ENCODE measurements at regions not wholly inside any gene's neighbourhood (a gene's known extent, or its start where the extent isn't known, plus 50 kb on each side); places are given as distances from the start of the nearest gene placed in this dataset.

- H3K27ac ChIP-seq (ENCODE audit: low read length) = no peak overlapping the region
- H3K9me3 ChIP-seq (replicated peaks; ENCODE audit: control insufficient read depth, low read depth, low read length) = peaks cover 3% of the 10 kb centered on the region
- peaks cover 29% of the 10 kb centered on the region for H3K27me3 ChIP-seq (ENCODE audit: control insufficient read depth, insufficient read depth, low read length)
- 40% methylated on average over 11 of the region's 12 CpGs for WGBS (ENCODE audit: insufficient coverage)
- H3K4me3 ChIP-seq (ENCODE audit: low read length) = no peak overlapping the region
- peaks cover 10% of the 10 kb centered on the region for H3K4me1 ChIP-seq (ENCODE audit: control insufficient read depth, insufficient read depth, low read length)
- DNase-seq = no peak
- H3K36me3 ChIP-seq (ENCODE audit: control insufficient read depth, insufficient read depth, low read length) = no peaks in the 10 kb centered on the region
Observed at GRCh38 chr3:128556907-128557306, 63.9 kb upstream of the GATA2 start.

- H3K36me3 ChIP-seq (ENCODE audit: control insufficient read depth, insufficient read depth, low read length) = no peaks in the 10 kb centered on the region
- H3K4me1 ChIP-seq (ENCODE audit: control insufficient read depth, insufficient read depth, low read length) = peaks cover 10% of the 10 kb centered on the region
- no peak overlapping the region for H3K4me3 ChIP-seq (ENCODE audit: low read length)
- 85% methylated on average over 9 of the region's 10 CpGs for WGBS (ENCODE audit: insufficient coverage)
- peaks cover 3% of the 10 kb centered on the region for H3K9me3 ChIP-seq (replicated peaks; ENCODE audit: control insufficient read depth, low read depth, low read length)
- peaks cover 29% of the 10 kb centered on the region for H3K27me3 ChIP-seq (ENCODE audit: control insufficient read depth, insufficient read depth, low read length)
- peak overlapping the region; percentile 24 for H3K27ac ChIP-seq (ENCODE audit: low read length)
- DNase-seq = no peak
Observed at GRCh38 chr3:128556384-128556783, 63.4 kb upstream of the GATA2 start.

DNA sequence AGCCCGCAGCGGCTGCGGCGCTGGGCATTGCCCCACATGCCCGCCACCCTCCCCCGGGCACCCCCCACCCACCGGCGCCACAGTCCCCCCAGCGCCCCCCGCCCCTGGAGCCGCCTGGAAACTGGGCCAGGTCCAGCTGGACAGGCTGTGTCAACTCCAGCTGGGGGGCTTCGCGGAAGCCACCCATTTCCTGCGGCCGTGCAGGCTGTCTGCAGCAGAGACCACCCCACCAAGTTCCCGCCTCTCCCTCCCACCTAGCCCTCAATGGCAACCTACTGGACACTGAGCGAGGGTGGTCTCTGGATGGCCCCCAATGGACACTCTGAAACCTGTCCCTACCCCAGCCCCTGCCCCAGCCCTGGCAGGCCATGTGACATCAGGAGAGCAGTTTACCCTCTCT lies 62.8 kb upstream of the GATA2 start:
- Histone ChIP-seq H3K4me1 (ENCODE audit: control insufficient read depth, insufficient read depth, low read length) (peaks cover 10% of the 10 kb centered on the region), H3K4me3 (ENCODE audit: low read length) (no peak overlapping the region), H3K9me3 (replicated peaks; ENCODE audit: control insufficient read depth, low read depth, low read length) (peaks cover 3% of the 10 kb centered on the region), H3K27ac (ENCODE audit: low read length) (peak overlapping the region; percentile 24), H3K36me3 (ENCODE audit: control insufficient read depth, insufficient read depth, low read length) (no peaks in the 10 kb centered on the region), H3K27me3 (ENCODE audit: control insufficient read depth, insufficient read depth, low read length) (peaks cover 27% of the 10 kb centered on the region)
- no peak for DNase-seq
- 26% methylated on average over 6 of the region's 17 CpGs for WGBS (ENCODE audit: insufficient coverage)

- H3K36me3 ChIP-seq (ENCODE audit: control insufficient read depth, insufficient read depth, low read length) = no peaks in the 10 kb centered on the region
- H3K27ac ChIP-seq (ENCODE audit: low read length) = peak overlapping the region; percentile 42
- H3K4me1 ChIP-seq (ENCODE audit: control insufficient read depth, insufficient read depth, low read length) = peaks cover 10% of the 10 kb centered on the region
- H3K4me3 ChIP-seq (ENCODE audit: low read length) = no peak overlapping the region
- peaks cover 3% of the 10 kb centered on the region for H3K9me3 ChIP-seq (replicated peaks; ENCODE audit: control insufficient read depth, low read depth, low read length)
- H3K27me3 ChIP-seq (ENCODE audit: control insufficient read depth, insufficient read depth, low read length) = peaks cover 25% of the 10 kb centered on the region
- DNase-seq = peak; percentile 31
- 3% methylated on average over 63 of the region's 68 CpGs for WGBS (ENCODE audit: insufficient coverage)
Observed at GRCh38 chr3:128555098-128555825, 62.3 kb upstream of the GATA2 start.

DNA sequence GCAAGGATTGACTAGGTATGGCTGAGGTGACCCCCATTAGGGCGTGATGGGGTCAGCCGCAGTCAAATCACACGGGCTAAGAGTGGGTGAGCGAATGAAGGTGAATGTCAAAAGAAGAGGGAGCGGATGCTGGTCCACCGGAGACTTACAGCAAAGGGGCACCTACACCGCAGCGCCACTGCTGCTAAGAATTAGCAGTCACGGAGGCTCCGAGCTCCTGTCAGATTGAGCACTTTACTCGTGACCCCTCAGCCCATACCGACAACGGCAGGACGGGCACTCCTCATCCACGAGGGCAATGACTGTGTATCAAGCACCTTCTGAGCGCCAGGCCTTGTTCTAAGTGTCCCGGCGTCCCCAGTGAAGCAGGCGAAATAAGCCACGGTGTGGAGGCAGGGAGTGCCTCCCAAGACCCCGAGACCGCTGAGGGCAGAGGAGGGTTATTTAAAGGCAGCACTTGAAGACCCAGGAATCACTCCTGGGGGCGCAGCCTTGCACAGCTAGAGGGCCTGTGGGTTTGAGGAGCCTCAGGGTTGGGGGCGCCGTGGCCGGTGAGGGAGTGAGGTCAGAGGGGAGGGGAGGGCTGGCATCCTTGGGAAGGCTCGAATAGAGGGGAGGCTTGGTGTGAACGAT lies 61.6 kb upstream of the GATA2 start:
- no peak for DNase-seq
- Histone ChIP-seq H3K4me1 (ENCODE audit: control insufficient read depth, insufficient read depth, low read length) (peaks cover 12% of the 10 kb centered on the region), H3K27ac (ENCODE audit: low read length) (peak overlapping the region; percentile 21), H3K27me3 (ENCODE audit: control insufficient read depth, insufficient read depth, low read length) (peaks cover 25% of the 10 kb centered on the region), H3K9me3 (replicated peaks; ENCODE audit: control insufficient read depth, low read depth, low read length) (peaks cover 3% of the 10 kb centered on the region), H3K4me3 (ENCODE audit: low read length) (no peak overlapping the region), H3K36me3 (ENCODE audit: control insufficient read depth, insufficient read depth, low read length) (no peaks in the 10 kb centered on the region)
- WGBS (ENCODE audit: insufficient coverage) = 72% methylated on average over 28 of the region's 28 CpGs

- Histone ChIP-seq H3K9me3 (replicated peaks; ENCODE audit: control insufficient read depth, low read depth, low read length) (peaks cover 3% of the 10 kb centered on the region), H3K4me1 (ENCODE audit: control insufficient read depth, insufficient read depth, low read length) (peaks cover 16% of the 10 kb centered on the region), H3K27me3 (ENCODE audit: control insufficient read depth, insufficient read depth, low read length) (peaks cover 25% of the 10 kb centered on the region), H3K27ac (ENCODE audit: low read length) (no peak overlapping the region), H3K36me3 (ENCODE audit: control insufficient read depth, insufficient read depth, low read length) (no peaks in the 10 kb centered on the region), H3K4me3 (ENCODE audit: low read length) (no peak overlapping the region)
- no peak for DNase-seq
- 83% methylated on average over 3 of the region's 4 CpGs for WGBS (ENCODE audit: insufficient coverage)
Observed at GRCh38 chr3:128554100-128554464, 61.1 kb upstream of the GATA2 start.

- no peak overlapping the region for H3K27ac ChIP-seq (ENCODE audit: low read length)
- H3K36me3 ChIP-seq (ENCODE audit: control insufficient read depth, insufficient read depth, low read length) = no peaks in the 10 kb centered on the region
- peaks cover 25% of the 10 kb centered on the region for H3K27me3 ChIP-seq (ENCODE audit: control insufficient read depth, insufficient read depth, low read length)
- no peak overlapping the region for H3K4me3 ChIP-seq (ENCODE audit: low read length)
- DNase-seq = no peak
- H3K9me3 ChIP-seq (replicated peaks; ENCODE audit: control insufficient read depth, low read depth, low read length) = peaks cover 3% of the 10 kb centered on the region
- H3K4me1 ChIP-seq (ENCODE audit: control insufficient read depth, insufficient read depth, low read length) = peaks cover 20% of the 10 kb centered on the region
- WGBS (ENCODE audit: insufficient coverage) = 84% methylated on average over 4 of the region's 5 CpGs
Observed at GRCh38 chr3:128553560-128553959, 60.6 kb upstream of the GATA2 start.

DNA sequence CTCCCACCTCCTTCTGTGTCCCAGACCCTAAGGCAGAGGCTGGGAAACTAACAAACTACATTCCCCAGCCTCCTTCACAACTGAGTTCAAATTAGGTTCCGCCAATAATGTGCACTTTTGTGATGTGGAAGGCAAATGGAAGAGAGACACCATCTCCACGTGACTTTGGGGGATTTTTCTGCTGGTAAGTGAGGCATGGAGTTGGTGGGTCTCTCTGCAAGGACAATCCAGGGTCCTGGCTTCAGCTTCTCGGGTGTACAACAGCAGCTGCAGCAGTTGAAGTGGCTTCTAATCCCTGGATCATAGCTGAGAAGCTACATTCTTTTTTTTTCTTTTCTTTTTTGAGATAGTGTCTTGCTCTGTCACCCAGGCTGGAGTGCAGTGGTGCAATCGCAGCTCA lies 58.9 kb upstream of the GATA2 start:
- peaks cover 23% of the 10 kb centered on the region for H3K27me3 ChIP-seq (ENCODE audit: control insufficient read depth, insufficient read depth, low read length)
- H3K36me3 ChIP-seq (ENCODE audit: control insufficient read depth, insufficient read depth, low read length) = no peaks in the 10 kb centered on the region
- no peaks in the 10 kb centered on the region for H3K9me3 ChIP-seq (replicated peaks; ENCODE audit: control insufficient read depth, low read depth, low read length)
- no peak for DNase-seq
- H3K4me3 ChIP-seq (ENCODE audit: low read length) = no peak overlapping the region
- H3K27ac ChIP-seq (ENCODE audit: low read length) = no peak overlapping the region
- WGBS (ENCODE audit: insufficient coverage) = 80% methylated on average over 1 of the region's 4 CpGs
- peaks cover 31% of the 10 kb centered on the region for H3K4me1 ChIP-seq (ENCODE audit: control insufficient read depth, insufficient read depth, low read length)

- Histone ChIP-seq H3K36me3 (ENCODE audit: control insufficient read depth, insufficient read depth, low read length) (no peaks in the 10 kb centered on the region), H3K27me3 (ENCODE audit: control insufficient read depth, insufficient read depth, low read length) (peaks cover 21% of the 10 kb centered on the region), H3K4me3 (ENCODE audit: low read length) (no peak overlapping the region), H3K4me1 (ENCODE audit: control insufficient read depth, insufficient read depth, low read length) (peaks cover 31% of the 10 kb centered on the region), H3K9me3 (replicated peaks; ENCODE audit: control insufficient read depth, low read depth, low read length) (no peaks in the 10 kb centered on the region), H3K27ac (ENCODE audit: low read length) (no peak overlapping the region)
- no peak for DNase-seq
- 51% methylated on average over 8 of the region's 9 CpGs for WGBS (ENCODE audit: insufficient coverage)
Observed at GRCh38 chr3:128551451-128551850, 58.5 kb upstream of the GATA2 start.

GRCh38 chr3:128550471-128551126 lies 57.6 kb upstream of the GATA2 start:
- Histone ChIP-seq H3K36me3 (ENCODE audit: control insufficient read depth, insufficient read depth, low read length) (no peaks in the 10 kb centered on the region), H3K4me3 (ENCODE audit: low read length) (no peak overlapping the region), H3K4me1 (ENCODE audit: control insufficient read depth, insufficient read depth, low read length) (peaks cover 25% of the 10 kb centered on the region), H3K27me3 (ENCODE audit: control insufficient read depth, insufficient read depth, low read length) (peaks cover 13% of the 10 kb centered on the region), H3K9me3 (replicated peaks; ENCODE audit: control insufficient read depth, low read depth, low read length) (no peaks in the 10 kb centered on the region), H3K27ac (ENCODE audit: low read length) (no peak overlapping the region)
- 81% methylated on average over 9 of the region's 18 CpGs for WGBS (ENCODE audit: insufficient coverage)
- DNase-seq = no peak
